HepG2 (cell line): ENCODE measurements at regions not wholly inside any gene's neighbourhood (a gene's known extent, or its start where the extent isn't known, plus 50 kb on each side); places are given as distances from the start of the nearest gene placed in this dataset.
"Not testable (repeated sequence)": the region's sequence is repeated elsewhere in the genome, so short reads cannot be mapped to it uniquely, and the experiment has no call there.

Experiments used
- ATAC-seq: fragments of 200-7000 bp; cut with Tn5 transposase; 3 replicates; pipeline ENCODE4 v1.9.1; 2020; ENCODE audit warnings: mild to moderate bottlenecking, moderate library complexity
- BruUV-seq: library from RNA; stranded (reverse); fragments of 400-500 nt; replicated peaks from 2 replicates; lab custom pipeline; 2021; lab: Mats Ljungman, UMichigan
- CTCF ChIA-PET: fragments of 300-600 bp; formaldehyde crosslinking; extraction: SDS; loops from one replicate; lab custom pipeline; 2021; ENCODE audit warnings: low total read pairs, inconsistent platforms, low intra/inter-chr PET ratio; lab: Yijun Ruan, JAX
- POLR2A ChIA-PET: fragments of 350-600 bp; sonication (Branson Sonifier 250); formaldehyde crosslinking; loops from one replicate; lab custom pipeline; 2020; ENCODE audit warnings: antibody characterized with exemption, inconsistent platforms; lab: Yijun Ruan, JAX
- DNase-seq: peaks from one replicate; pipeline ENCODE4 v3.0.0-alpha.2; 2015; ENCODE audit warnings: low spot score
- FAIRE-seq: peaks from 3 replicates; lab custom pipeline; 2011; peaks lifted over from hg19 to GRCh38; lab: Jason Lieb, UNC
- H2AFZ ChIP-seq: one replicate; pipeline ENCODE4 v1.6.1; 2011; ENCODE audit warnings: low read length, inconsistent platforms
- H3K27ac ChIP-seq: fragments of 300-600 bp; 3 replicates; pipeline ENCODE4 v1.8.0; 2011; ENCODE audit warnings: mixed run types, mild to moderate bottlenecking, mixed read lengths, low read length, inconsistent platforms; ENCODE audit not compliant: insufficient read depth; ENCODE audit errors: extremely low read length
- H3K27me3 ChIP-seq, 2 experiments: fragments of 200-600 bp in 1 of 2; 2 replicates in 1 of 2; 3 replicates in 1 of 2; pipeline versions ENCODE4 v1.6.0 to v1.8.0; 2011; ENCODE audit warnings: low read length in 2 of 2, mild to moderate bottlenecking in 2 of 2, moderate library complexity in 2 of 2, inconsistent platforms in 1 of 2; ENCODE audit not compliant: insufficient read depth in 2 of 2, control insufficient read depth in 1 of 2
- H3K36me3 ChIP-seq, 2 experiments: fragments of 200-600 bp in 1 of 2; replicated peaks in 1 of 2; 2 replicates in 1 of 2; 3 replicates in 1 of 2; pipeline versions ENCODE4 v1.5.1 to v1.8.0; 2011; ENCODE audit warnings: low read length in 2 of 2, inconsistent platforms in 1 of 2; ENCODE audit not compliant: insufficient read depth in 2 of 2, control insufficient read depth in 1 of 2
- H3K4me1 ChIP-seq: 2 replicates; pipeline ENCODE4 v1.5.1; 2012; ENCODE audit warnings: low read length, inconsistent platforms; ENCODE audit not compliant: insufficient read depth
- H3K4me2 ChIP-seq: 2 replicates; pipeline ENCODE4 v1.6.0; 2011; ENCODE audit warnings: low read depth, low read length, inconsistent platforms
- H3K4me3 ChIP-seq, 3 experiments: fragments of 200-600 bp in 1 of 3; sonication (generic), shearing (Covaris generic) in 1 of 3; replicated peaks in 1 of 3; 2 replicates each; pipeline ENCODE4 v1.5.1; 2011 to 2016; ENCODE audit warnings: low read length in 3 of 3, inconsistent platforms in 2 of 3, low read depth in 2 of 3, mild to moderate bottlenecking in 2 of 3, control low read depth in 1 of 3, mixed read lengths in 1 of 3; ENCODE audit not compliant: insufficient read depth in 1 of 3
- H3K79me2 ChIP-seq: one replicate; pipeline ENCODE4 v1.6.1; 2011; ENCODE audit warnings: low read length, inconsistent platforms; ENCODE audit not compliant: insufficient read depth
- H3K9ac ChIP-seq: 2 replicates; pipeline ENCODE4 v1.6.0; 2011; ENCODE audit warnings: mild to moderate bottlenecking, low read depth, low read length, inconsistent platforms; ENCODE audit not compliant: insufficient read depth
- H3K9me3 ChIP-seq: 2 replicates; pipeline ENCODE4 v1.5.1; 2012; ENCODE audit warnings: mild to moderate bottlenecking, low read length
- H4K20me1 ChIP-seq: 2 replicates; pipeline ENCODE4 v1.6.0; 2011; ENCODE audit warnings: inconsistent platforms, mild to moderate bottlenecking, low read length, moderate library complexity; ENCODE audit not compliant: insufficient read depth
- CBX2 ChIP-seq, 2 experiments: fragments of 200-600 bp in 1 of 2; sonication (generic); formaldehyde crosslinking in 1 of 2; IDR thresholded peaks; 2 replicates each; pipeline versions ENCODE4 v1.7.0 to v1.8.1; 2018 to 2022; ENCODE audit warnings: low read depth in 2 of 2, low read length in 1 of 2, mild to moderate bottlenecking in 1 of 2, missing genetic modification reagents in 1 of 2
- FOSL1 ChIP-seq: sonication (generic); formaldehyde crosslinking; IDR thresholded peaks from 2 replicates; pipeline ENCODE4 v1.9.0; 2021; ENCODE audit warnings: missing genetic modification reagents, borderline replicate concordance
- ZNF260 ChIP-seq: sonication (generic); formaldehyde crosslinking; IDR thresholded peaks from 2 replicates; pipeline ENCODE4 v1.4.0; 2020; ENCODE audit warnings: missing genetic modification reagents, low read depth, mild to moderate bottlenecking, borderline replicate concordance
- ZNF329 ChIP-seq: sonication (generic); formaldehyde crosslinking; IDR thresholded peaks from 2 replicates; pipeline ENCODE4 v1.9.0; 2021; ENCODE audit warnings: low read depth, mild to moderate bottlenecking, missing genetic modification reagents
- ZNF761 ChIP-seq: sonication (generic); formaldehyde crosslinking; conservative IDR thresholded peaks from 2 replicates; pipeline ENCODE4 v1.4.0; 2020; ENCODE audit warnings: mild to moderate bottlenecking, missing genetic modification reagents
- WGBS: methylation state at CpG from one replicate; pipeline ENCODE4 v1.1.6; 2017; ENCODE audit warnings: low lambda C conversion rate; 5-methylcytosine and 5-hydroxymethylcytosine counted together
- in situ Hi-C: cut with HindIII; loops from 2 replicates; pipeline ENCODE4 v1.10.0; 2017; ENCODE audit warnings: low pct_unique_long_range_greater_than_20kb; ENCODE audit not compliant: extremely low pct_ligation_motif_present
- intact Hi-C: fragments of 100-400 bp; cut with micrococcal nuclease; formaldehyde crosslinking; loops from one replicate; pipeline ENCODE4 v1.10.0; 2022; ENCODE audit not compliant: unreplicated experiment
- TF ChIP-seq, protein P1 (sequence below): sonication (generic); formaldehyde crosslinking; IDR thresholded peaks from 2 replicates; pipeline ENCODE4 v1.4.0; 2020; ENCODE audit warnings: missing genetic modification reagents, borderline replicate concordance
- TF ChIP-seq, protein P2 (sequence below): sonication (generic); formaldehyde crosslinking; IDR thresholded peaks from 2 replicates; pipeline ENCODE4 v1.4.0; 2020; ENCODE audit warnings: mild to moderate bottlenecking, missing genetic modification reagents

DNA sequence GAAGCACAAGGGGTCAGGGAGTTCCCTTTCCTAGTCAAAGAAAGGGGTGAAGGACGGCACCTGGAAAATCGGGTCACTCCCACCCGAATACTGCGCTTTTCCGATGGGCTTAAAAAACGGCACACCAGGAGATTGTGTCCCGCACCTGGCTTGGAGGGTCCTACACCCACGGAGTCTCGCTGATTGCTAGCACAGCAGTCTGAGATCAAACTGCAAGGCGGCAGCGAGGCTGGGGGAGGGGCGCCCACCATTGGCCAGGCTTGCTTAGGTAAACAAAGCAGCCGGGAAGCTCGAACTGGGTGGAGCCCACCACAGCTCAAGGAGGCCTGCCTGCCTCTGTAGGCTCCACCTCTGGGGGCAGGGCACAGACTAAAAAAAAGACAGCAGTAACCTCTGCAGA lies 303.3 kb upstream of the GRM3 start:
- BruUV-seq, H3K27me3 ChIP-seq, H3K36me3 ChIP-seq, H3K79me2 ChIP-seq, POLR2A ChIA-PET, H3K4me2 ChIP-seq, H4K20me1 ChIP-seq, CTCF ChIA-PET, intact Hi-C loops, H3K9ac ChIP-seq, H3K27ac ChIP-seq, H3K4me3 ChIP-seq, in situ Hi-C loops, ATAC-seq, DNase-seq, FAIRE-seq, H3K4me1 ChIP-seq, H3K9me3 ChIP-seq, H2AFZ ChIP-seq: not testable (repeated sequence)
- TF ChIP-seq, protein P1, sequence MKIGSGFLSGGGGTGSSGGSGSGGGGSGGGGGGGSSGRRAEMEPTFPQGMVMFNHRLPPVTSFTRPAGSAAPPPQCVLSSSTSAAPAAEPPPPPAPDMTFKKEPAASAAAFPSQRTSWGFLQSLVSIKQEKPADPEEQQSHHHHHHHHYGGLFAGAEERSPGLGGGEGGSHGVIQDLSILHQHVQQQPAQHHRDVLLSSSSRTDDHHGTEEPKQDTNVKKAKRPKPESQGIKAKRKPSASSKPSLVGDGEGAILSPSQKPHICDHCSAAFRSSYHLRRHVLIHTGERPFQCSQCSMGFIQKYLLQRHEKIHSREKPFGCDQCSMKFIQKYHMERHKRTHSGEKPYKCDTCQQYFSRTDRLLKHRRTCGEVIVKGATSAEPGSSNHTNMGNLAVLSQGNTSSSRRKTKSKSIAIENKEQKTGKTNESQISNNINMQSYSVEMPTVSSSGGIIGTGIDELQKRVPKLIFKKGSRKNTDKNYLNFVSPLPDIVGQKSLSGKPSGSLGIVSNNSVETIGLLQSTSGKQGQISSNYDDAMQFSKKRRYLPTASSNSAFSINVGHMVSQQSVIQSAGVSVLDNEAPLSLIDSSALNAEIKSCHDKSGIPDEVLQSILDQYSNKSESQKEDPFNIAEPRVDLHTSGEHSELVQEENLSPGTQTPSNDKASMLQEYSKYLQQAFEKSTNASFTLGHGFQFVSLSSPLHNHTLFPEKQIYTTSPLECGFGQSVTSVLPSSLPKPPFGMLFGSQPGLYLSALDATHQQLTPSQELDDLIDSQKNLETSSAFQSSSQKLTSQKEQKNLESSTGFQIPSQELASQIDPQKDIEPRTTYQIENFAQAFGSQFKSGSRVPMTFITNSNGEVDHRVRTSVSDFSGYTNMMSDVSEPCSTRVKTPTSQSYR (CRISPR knock-in tag), result peak; percentile 50; the same call in 1 of the 2 replicates
- WGBS, result no CpG with 5 or more reads among the region's 14 CpGs

DNA sequence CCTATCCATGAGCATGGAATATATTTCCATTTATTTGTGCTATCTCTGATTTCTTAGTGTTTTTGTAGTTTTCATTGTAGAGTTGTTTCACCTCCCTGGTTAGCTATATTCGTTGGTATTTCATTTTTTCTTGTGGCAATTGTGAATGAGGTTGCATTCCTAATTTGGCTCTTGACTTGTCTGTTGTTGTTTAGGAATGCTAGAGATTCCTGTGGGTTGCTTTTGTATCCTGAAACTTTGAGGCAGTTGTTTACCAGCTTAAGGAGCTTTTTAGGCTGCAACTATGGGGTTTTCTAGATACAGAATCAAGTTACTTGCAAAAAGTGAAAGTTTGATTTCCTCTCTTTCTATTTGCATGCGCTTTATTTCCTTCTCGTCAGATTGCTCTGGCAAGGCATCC lies 304.7 kb upstream of the GRM3 start:
- Histone ChIP-seq H3K27ac (no peak overlapping the region), H3K79me2 (no peaks in the 10 kb centered on the region), H2AFZ (no peak overlapping the region), H3K9ac (no peak overlapping the region), H3K4me2 (no peak overlapping the region), H3K4me1 (no peaks in the 10 kb centered on the region), H4K20me1 (no peaks in the 10 kb centered on the region), H3K9me3 (no peaks in the 10 kb centered on the region), H3K36me3 (no peaks in the 10 kb centered on the region), H3K27me3 (no peaks in the 10 kb centered on the region), H3K4me3 (no peak overlapping the region)
- DNase-seq, result no peak
- WGBS, result 47% methylated on average over 3 of the region's 3 CpGs
- FAIRE-seq, result no peak
- in situ Hi-C loops, result no loop called here
- CTCF ChIA-PET, result no interaction called here
- intact Hi-C loops, result no loop called here
- no TSS peak for BruUV-seq
- ATAC-seq, result no peak
- POLR2A ChIA-PET, result no interaction called here
- TF ChIP-seq ZNF761 (CRISPR knock-in tag) (no peak), CBX2 (IDR thresholded peaks at IDR 0.05; ENCODE audit: low read depth, low read length) (no peak), CBX2 (CRISPR knock-in tag; IDR thresholded peaks at IDR 0.05; ENCODE audit: low read depth) (no peak), ZNF260 (no peak), FOSL1 (CRISPR knock-in tag) (no peak), ZNF329 (CRISPR knock-in tag) (no peak)
- TF ChIP-seq, protein P2, sequence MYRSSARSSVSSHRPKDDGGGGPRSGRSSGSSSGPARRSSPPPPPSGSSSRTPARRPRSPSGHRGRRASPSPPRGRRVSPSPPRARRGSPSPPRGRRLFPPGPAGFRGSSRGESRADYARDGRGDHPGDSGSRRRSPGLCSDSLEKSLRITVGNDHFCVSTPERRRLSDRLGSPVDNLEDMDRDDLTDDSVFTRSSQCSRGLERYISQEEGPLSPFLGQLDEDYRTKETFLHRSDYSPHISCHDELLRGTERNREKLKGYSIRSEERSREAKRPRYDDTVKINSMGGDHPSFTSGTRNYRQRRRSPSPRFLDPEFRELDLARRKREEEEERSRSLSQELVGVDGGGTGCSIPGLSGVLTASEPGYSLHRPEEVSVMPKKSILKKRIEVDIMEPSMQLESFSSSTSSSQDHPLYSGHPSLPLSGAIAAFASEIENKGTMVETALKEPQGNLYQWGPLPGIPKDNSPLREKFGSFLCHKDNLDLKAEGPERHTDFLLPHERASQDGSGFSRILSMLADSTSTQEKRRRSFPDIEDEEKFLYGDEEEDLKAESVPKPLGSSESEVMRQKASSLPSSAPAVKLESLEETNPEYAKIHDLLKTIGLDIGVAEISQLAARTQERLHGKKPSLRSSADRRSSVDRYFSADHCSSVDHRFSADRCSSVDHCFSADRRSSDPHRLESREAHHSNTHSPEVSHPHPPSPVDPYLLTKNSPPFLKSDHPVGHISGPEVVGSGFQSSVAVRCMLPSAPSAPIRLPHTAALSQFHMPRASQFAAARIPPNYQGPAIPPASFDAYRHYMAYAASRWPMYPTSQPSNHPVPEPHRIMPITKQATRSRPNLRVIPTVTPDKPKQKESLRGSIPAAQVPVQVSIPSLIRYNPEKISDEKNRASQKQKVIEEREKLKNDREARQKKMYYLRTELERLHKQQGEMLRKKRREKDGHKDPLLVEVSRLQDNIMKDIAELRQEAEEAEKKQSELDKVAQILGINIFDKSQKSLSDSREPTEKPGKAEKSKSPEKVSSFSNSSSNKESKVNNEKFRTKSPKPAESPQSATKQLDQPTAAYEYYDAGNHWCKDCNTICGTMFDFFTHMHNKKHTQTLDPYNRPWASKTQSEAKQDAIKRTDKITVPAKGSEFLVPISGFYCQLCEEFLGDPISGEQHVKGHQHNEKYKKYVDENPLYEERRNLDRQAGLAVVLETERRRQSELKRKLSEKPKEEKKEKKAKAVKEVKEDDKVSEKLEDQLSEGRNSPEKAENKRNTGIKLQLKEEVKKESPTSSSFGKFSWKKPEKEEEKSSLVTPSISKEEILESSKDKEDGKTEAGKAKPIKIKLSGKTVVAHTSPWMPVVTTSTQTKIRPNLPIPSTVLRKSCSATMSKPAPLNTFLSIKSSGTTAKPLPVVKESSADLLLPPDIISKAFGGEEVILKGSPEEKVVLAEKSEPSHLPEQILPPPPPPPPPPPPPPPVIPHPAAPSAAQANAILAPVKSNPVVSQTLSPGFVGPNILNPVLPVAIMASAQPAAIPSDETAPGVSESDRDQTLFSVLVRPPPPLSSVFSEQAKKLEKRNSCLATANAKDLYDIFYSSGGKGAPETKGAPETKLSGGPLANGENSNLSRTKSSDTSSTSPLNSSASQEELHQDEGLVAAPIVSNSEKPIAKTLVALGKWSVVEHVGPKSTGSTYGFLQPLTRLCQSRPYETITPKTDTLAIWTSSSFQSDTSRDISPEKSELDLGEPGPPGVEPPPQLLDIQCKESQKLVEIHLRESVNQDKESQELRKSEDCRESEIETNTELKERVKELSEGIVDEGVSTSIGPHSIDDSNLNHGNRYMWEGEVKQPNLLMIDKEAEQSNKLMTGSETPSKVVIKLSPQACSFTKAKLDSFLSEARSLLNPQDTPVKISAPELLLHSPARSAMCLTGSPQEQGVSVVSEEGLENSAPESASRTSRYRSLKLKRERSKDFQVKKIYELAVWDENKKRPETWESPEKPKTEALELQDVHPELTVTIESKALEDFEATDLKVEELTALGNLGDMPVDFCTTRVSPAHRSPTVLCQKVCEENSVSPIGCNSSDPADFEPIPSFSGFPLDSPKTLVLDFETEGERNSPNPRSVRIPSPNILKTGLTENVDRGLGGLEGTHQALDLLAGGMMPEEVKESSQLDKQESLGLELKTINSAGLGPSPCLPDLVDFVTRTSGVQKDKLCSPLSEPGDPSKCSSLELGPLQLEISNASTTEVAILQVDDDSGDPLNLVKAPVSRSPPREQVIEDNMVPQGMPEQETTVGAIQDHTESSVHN (CRISPR knock-in tag), result no peak
